ENCODE measurements at regions not wholly inside any gene's neighbourhood (a gene's known extent, or its start where the extent isn't known, plus 50 kb on each side); places are given as distances from the start of the nearest gene placed in this dataset.

GRCh38 chr18:28476302-28476701 is 299.4 kb upstream of the CDH2 start:
- no peak for TF ChIP-seq EZH2 (IDR thresholded peaks at IDR 0.05; ENCODE audit: borderline replicate concordance, insufficient read depth, low read depth, low read length, poor library complexity, severe bottlenecking)
- TF ChIP-seq, protein P1, sequence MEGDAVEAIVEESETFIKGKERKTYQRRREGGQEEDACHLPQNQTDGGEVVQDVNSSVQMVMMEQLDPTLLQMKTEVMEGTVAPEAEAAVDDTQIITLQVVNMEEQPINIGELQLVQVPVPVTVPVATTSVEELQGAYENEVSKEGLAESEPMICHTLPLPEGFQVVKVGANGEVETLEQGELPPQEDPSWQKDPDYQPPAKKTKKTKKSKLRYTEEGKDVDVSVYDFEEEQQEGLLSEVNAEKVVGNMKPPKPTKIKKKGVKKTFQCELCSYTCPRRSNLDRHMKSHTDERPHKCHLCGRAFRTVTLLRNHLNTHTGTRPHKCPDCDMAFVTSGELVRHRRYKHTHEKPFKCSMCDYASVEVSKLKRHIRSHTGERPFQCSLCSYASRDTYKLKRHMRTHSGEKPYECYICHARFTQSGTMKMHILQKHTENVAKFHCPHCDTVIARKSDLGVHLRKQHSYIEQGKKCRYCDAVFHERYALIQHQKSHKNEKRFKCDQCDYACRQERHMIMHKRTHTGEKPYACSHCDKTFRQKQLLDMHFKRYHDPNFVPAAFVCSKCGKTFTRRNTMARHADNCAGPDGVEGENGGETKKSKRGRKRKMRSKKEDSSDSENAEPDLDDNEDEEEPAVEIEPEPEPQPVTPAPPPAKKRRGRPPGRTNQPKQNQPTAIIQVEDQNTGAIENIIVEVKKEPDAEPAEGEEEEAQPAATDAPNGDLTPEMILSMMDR (IDR thresholded peaks at IDR 0.05): no peak
- intact Hi-C loops (cut with micrococcal nuclease): no loop called here
- Mint-ChIP-seq H3K27ac (no peak overlapping the region), H3K4me1 (no peaks in the 10 kb centered on the region), H3K9me3 (ENCODE audit: insufficient read depth) (peaks cover 3% of the 10 kb centered on the region), H3K27me3 (no peaks in the 10 kb centered on the region), H3K4me3 (no peak overlapping the region)
- Histone ChIP-seq H3K27ac (ENCODE audit: low read length in 2 of 2) (no peak overlapping the region), H3K9me3 (ENCODE audit: control extremely low read depth in 1 of 3, control insufficient read depth in 2 of 3, insufficient read depth in 1 of 3, low read length in 2 of 3) (peaks cover 0 to 13% (median 3%) of the 10 kb centered on the region in 3 donors), H3K79me2 (ENCODE audit: control insufficient read depth, insufficient read depth, low read length) (no peaks in the 10 kb centered on the region), H3K4me1 (ENCODE audit: control insufficient read depth in 2 of 2, insufficient read depth in 2 of 2, low read length in 2 of 2) (no peaks in the 10 kb centered on the region), H3K36me3 (replicated peaks in 1 of 2; ENCODE audit: control extremely low read depth in 1 of 2, control insufficient read depth in 1 of 2, extremely low read depth in 1 of 2, insufficient read depth in 2 of 2, low read length in 1 of 2) (no peaks in the 10 kb centered on the region), H4K20me1 (ENCODE audit: control insufficient read depth, insufficient read depth, low read length, poor library complexity, severe bottlenecking) (no peaks in the 10 kb centered on the region), H3K9ac (ENCODE audit: low read length) (no peak overlapping the region), H3K4me3 (ENCODE audit: control extremely low read depth in 1 of 5, extremely low read depth in 1 of 5, insufficient read depth in 1 of 5, low read depth in 2 of 5, low read length in 4 of 5) (no peak overlapping the region), H2AFZ (ENCODE audit: insufficient read depth, low read depth, low read length, poor library complexity, severe bottlenecking) (no peak overlapping the region), H3K4me2 (replicated peaks; ENCODE audit: low read depth, low read length, poor library complexity, severe bottlenecking) (no peak overlapping the region), H3K27me3 (replicated peaks in 1 of 4; ENCODE audit: control extremely low read depth in 1 of 4, control insufficient read depth in 3 of 4, insufficient read depth in 4 of 4, low read length in 3 of 4) (no peaks in the 10 kb centered on the region)
- CTCF ChIA-PET: no interaction called here
- DNase-seq: no peak
- POLR2A ChIA-PET: no interaction called here
- 89% methylated on average over 2 of the region's 2 CpGs for WGBS (ENCODE audit: insufficient coverage)
- no peak for ATAC-seq (ENCODE audit: low read depth)

DNA sequence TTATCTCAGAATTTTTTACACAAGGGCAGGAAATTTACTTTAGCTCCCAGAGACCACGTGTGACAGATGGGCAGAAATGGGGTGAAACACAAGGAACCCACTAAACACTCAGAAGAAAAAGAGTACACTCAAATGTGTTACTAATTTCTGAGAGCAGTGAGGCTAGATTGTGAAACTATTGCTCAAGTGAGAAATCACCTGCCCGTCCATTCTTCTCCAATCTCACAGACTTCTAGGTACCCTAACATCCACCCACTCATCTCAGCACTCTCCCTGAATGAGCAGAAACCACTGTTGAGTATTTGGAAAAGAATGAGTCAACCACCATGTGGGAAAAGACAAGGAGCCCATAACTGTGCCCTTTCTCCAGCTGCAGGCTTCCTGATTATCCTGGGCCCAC is 293.0 kb upstream of the CDH2 start:
- WGBS (ENCODE audit: insufficient coverage): no CpG with 5 or more reads among the region's 2 CpGs
- H3K27ac Mint-ChIP-seq: no peak overlapping the region
- H3K27ac ChIP-seq (ENCODE audit: low read length in 2 of 2): no peak overlapping the region
- H3K27me3 Mint-ChIP-seq: no peaks in the 10 kb centered on the region
- intact Hi-C loops (cut with micrococcal nuclease): no loop called here
- no peak overlapping the region for H2AFZ ChIP-seq (ENCODE audit: insufficient read depth, low read depth, low read length, poor library complexity, severe bottlenecking)
- no peaks in the 10 kb centered on the region for H3K9me3 Mint-ChIP-seq (ENCODE audit: insufficient read depth)
- no peaks in the 10 kb centered on the region for H3K4me1 ChIP-seq (ENCODE audit: control insufficient read depth in 2 of 2, insufficient read depth in 2 of 2, low read length in 2 of 2)
- no peaks in the 10 kb centered on the region for H3K27me3 ChIP-seq (replicated peaks in 1 of 4; ENCODE audit: control extremely low read depth in 1 of 4, control insufficient read depth in 3 of 4, insufficient read depth in 4 of 4, low read length in 3 of 4)
- H4K20me1 ChIP-seq (ENCODE audit: control insufficient read depth, insufficient read depth, low read length, poor library complexity, severe bottlenecking): no peaks in the 10 kb centered on the region
- ChIA-PET POLR2A (no interaction called here), CTCF (no interaction called here)
- no peak overlapping the region for H3K4me3 Mint-ChIP-seq
- peaks cover 0 to 6% (median 3%) of the 10 kb centered on the region in 3 donors for H3K9me3 ChIP-seq (ENCODE audit: control extremely low read depth in 1 of 3, control insufficient read depth in 2 of 3, insufficient read depth in 1 of 3, low read length in 2 of 3)
- no peaks in the 10 kb centered on the region for H3K4me1 Mint-ChIP-seq
- H3K4me3 ChIP-seq (ENCODE audit: control extremely low read depth in 1 of 5, extremely low read depth in 1 of 5, insufficient read depth in 1 of 5, low read depth in 2 of 5, low read length in 4 of 5): no peak overlapping the region
- DNase-seq: no peak
- H3K9ac ChIP-seq (ENCODE audit: low read length): no peak overlapping the region
- TF ChIP-seq, protein P1 (IDR thresholded peaks at IDR 0.05): no peak
- no peak for TF ChIP-seq EZH2 (IDR thresholded peaks at IDR 0.05; ENCODE audit: borderline replicate concordance, insufficient read depth, low read depth, low read length, poor library complexity, severe bottlenecking)
- H3K4me2 ChIP-seq (replicated peaks; ENCODE audit: low read depth, low read length, poor library complexity, severe bottlenecking): no peak overlapping the region
- ATAC-seq (ENCODE audit: low read depth): no peak
- H3K36me3 ChIP-seq (replicated peaks in 1 of 2; ENCODE audit: control extremely low read depth in 1 of 2, control insufficient read depth in 1 of 2, extremely low read depth in 1 of 2, insufficient read depth in 2 of 2, low read length in 1 of 2): no peaks in the 10 kb centered on the region
- H3K79me2 ChIP-seq (ENCODE audit: control insufficient read depth, insufficient read depth, low read length): no peaks in the 10 kb centered on the region

Data from B cell (primary cell).